ENCODE measurements at regions not wholly inside any gene's neighbourhood (a gene's known extent, or its start where the extent isn't known, plus 50 kb on each side); places are given as distances from the start of the nearest gene placed in this dataset.

DNA sequence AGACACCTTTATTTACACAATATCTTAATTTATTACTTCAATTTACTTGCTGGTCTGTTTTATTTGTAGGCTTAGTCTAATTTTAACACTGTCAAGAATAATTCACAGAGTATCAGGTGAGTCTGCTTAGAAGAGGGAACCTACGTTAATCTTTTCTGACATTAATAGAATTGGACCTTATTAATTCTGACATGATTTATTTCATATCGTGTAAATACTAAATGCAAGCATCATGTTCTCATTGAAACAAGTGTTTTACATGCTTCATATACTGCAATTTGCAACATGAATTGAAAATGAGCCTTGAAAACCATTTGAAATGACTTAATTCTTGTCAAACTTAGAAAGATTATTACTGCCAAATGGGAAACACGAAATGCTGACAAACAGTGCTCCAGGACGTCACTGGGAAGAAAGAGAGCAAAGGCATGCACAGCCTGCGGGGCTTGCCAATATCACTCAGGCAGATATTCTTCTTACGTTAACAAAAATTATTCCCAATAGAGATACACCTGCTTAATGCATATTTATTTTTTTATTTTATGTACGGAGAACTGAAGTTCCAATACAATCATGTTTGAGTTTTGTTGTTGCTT is 282.0 kb upstream of the AKR1E2 start:
- H3K36me3 ChIP-seq (ENCODE audit: insufficient read depth, low read length) = no peaks in the 10 kb centered on the region
- no peak for TF ChIP-seq EZH2 (IDR thresholded peaks at IDR 0.05; ENCODE audit: borderline replicate concordance, low read depth, low read length, severe bottlenecking)
- TF ChIP-seq, protein P1, sequence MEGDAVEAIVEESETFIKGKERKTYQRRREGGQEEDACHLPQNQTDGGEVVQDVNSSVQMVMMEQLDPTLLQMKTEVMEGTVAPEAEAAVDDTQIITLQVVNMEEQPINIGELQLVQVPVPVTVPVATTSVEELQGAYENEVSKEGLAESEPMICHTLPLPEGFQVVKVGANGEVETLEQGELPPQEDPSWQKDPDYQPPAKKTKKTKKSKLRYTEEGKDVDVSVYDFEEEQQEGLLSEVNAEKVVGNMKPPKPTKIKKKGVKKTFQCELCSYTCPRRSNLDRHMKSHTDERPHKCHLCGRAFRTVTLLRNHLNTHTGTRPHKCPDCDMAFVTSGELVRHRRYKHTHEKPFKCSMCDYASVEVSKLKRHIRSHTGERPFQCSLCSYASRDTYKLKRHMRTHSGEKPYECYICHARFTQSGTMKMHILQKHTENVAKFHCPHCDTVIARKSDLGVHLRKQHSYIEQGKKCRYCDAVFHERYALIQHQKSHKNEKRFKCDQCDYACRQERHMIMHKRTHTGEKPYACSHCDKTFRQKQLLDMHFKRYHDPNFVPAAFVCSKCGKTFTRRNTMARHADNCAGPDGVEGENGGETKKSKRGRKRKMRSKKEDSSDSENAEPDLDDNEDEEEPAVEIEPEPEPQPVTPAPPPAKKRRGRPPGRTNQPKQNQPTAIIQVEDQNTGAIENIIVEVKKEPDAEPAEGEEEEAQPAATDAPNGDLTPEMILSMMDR (IDR thresholded peaks at IDR 0.05; ENCODE audit: borderline replicate concordance, extremely low read depth, low read length, poor library complexity, severe bottlenecking) = no peak
- no peak overlapping the region for H3K4me2 ChIP-seq (ENCODE audit: insufficient read depth, low read length)
- H3K4me1 ChIP-seq (ENCODE audit: insufficient read depth, low read length) = no peaks in the 10 kb centered on the region
- no peaks in the 10 kb centered on the region for H4K20me1 ChIP-seq (ENCODE audit: insufficient read depth, low read length)
- no peaks in the 10 kb centered on the region for H3K79me2 ChIP-seq (ENCODE audit: insufficient read depth, low read length)
- DNase-seq = no peak
- H3K27me3 ChIP-seq (ENCODE audit: insufficient read depth, low read length, poor library complexity) = no peaks in the 10 kb centered on the region
- H2AFZ ChIP-seq (ENCODE audit: low read depth, low read length) = no peak overlapping the region; the same call in 1 of the 2 replicates
- peaks cover 3% of the 10 kb centered on the region for H3K9me3 ChIP-seq (ENCODE audit: insufficient read depth, low read length, severe bottlenecking)
- H3K27ac ChIP-seq (ENCODE audit: low read length) = no peak overlapping the region
- ATAC-seq (ENCODE audit: insufficient read depth, low read depth) = no peak
- H3K9ac ChIP-seq (ENCODE audit: low read depth, low read length) = no peak overlapping the region
- no peak overlapping the region for H3K4me3 ChIP-seq (ENCODE audit: low read depth in 1 of 2, low read length in 2 of 2)

DNA sequence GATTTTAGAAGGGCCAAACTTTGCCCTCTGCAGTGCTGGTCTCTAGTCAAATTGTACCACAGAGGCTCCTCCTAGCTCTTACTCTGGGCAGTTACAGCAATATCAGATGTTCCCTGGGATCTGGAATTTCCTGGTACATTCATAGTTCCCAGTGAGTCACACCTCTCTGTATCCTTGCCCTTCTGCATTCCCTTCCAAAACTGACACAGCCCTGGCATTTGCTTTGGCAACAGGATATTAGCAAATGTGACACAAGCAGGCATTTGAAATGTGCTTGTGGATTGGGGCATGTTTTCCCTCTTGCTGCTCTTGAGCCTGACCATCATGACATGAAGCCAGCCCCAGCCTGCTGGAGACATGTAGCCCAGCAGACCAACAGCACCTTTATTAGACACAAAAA is 284.7 kb upstream of the AKR1E2 start:
- no peak overlapping the region for H2AFZ ChIP-seq (ENCODE audit: low read depth, low read length)
- H3K27me3 ChIP-seq (ENCODE audit: insufficient read depth, low read length, poor library complexity) = no peaks in the 10 kb centered on the region
- no peak overlapping the region for H3K9ac ChIP-seq (ENCODE audit: low read depth, low read length)
- H3K27ac ChIP-seq (ENCODE audit: low read length) = no peak overlapping the region
- no peak for TF ChIP-seq EZH2 (IDR thresholded peaks at IDR 0.05; ENCODE audit: borderline replicate concordance, low read depth, low read length, severe bottlenecking)
- TF ChIP-seq, protein P1 (IDR thresholded peaks at IDR 0.05; ENCODE audit: borderline replicate concordance, extremely low read depth, low read length, poor library complexity, severe bottlenecking) = no peak
- H3K4me1 ChIP-seq (ENCODE audit: insufficient read depth, low read length) = no peaks in the 10 kb centered on the region
- ATAC-seq (ENCODE audit: insufficient read depth, low read depth) (no peak), DNase-seq (no peak)
- H3K79me2 ChIP-seq (ENCODE audit: insufficient read depth, low read length) = no peaks in the 10 kb centered on the region
- no peak overlapping the region for H3K4me3 ChIP-seq (ENCODE audit: low read depth in 1 of 2, low read length in 2 of 2)
- H3K9me3 ChIP-seq (ENCODE audit: insufficient read depth, low read length, severe bottlenecking) = peaks cover 10% of the 10 kb centered on the region
- no peak overlapping the region for H3K4me2 ChIP-seq (ENCODE audit: insufficient read depth, low read length)
- no peaks in the 10 kb centered on the region for H3K36me3 ChIP-seq (ENCODE audit: insufficient read depth, low read length)
- no peaks in the 10 kb centered on the region for H4K20me1 ChIP-seq (ENCODE audit: insufficient read depth, low read length)

DNA sequence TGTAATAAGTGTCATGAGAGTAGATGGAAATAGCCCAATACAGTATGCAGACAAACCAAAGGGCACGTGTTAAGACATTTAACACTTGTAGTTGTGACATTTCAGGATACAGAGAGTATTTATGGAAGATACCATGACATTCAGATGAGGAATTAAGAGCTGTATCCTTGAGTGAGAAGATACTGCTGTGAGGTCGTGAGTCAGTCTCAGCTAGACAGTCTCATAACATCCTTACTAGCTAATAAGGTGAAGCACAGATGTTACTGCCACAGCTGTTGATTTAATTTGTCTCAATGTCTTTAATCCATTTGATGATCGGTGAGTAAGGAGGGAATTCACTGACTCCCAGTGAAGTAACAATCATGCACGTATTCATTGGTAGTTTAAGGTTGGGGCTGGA is 288.0 kb upstream of the AKR1E2 start:
- Histone ChIP-seq H3K27ac (ENCODE audit: low read length) (no peak overlapping the region), H3K27me3 (ENCODE audit: insufficient read depth, low read length, poor library complexity) (no peaks in the 10 kb centered on the region), H4K20me1 (ENCODE audit: insufficient read depth, low read length) (no peaks in the 10 kb centered on the region), H3K36me3 (ENCODE audit: insufficient read depth, low read length) (no peaks in the 10 kb centered on the region), H3K4me2 (ENCODE audit: insufficient read depth, low read length) (no peak overlapping the region), H3K4me1 (ENCODE audit: insufficient read depth, low read length) (no peaks in the 10 kb centered on the region), H2AFZ (ENCODE audit: low read depth, low read length) (no peak overlapping the region), H3K4me3 (ENCODE audit: low read depth in 1 of 2, low read length in 2 of 2) (no peak overlapping the region), H3K9me3 (ENCODE audit: insufficient read depth, low read length, severe bottlenecking) (peaks cover 12% of the 10 kb centered on the region), H3K9ac (ENCODE audit: low read depth, low read length) (no peak overlapping the region), H3K79me2 (ENCODE audit: insufficient read depth, low read length) (no peaks in the 10 kb centered on the region)
- ATAC-seq (ENCODE audit: insufficient read depth, low read depth) = no peak
- TF ChIP-seq, protein P1 (IDR thresholded peaks at IDR 0.05; ENCODE audit: borderline replicate concordance, extremely low read depth, low read length, poor library complexity, severe bottlenecking) = no peak
- no peak for TF ChIP-seq EZH2 (IDR thresholded peaks at IDR 0.05; ENCODE audit: borderline replicate concordance, low read depth, low read length, severe bottlenecking)
- DNase-seq = no peak

Data from DND-41 (cell line).